C4-2B (cell line): ENCODE measurements at regions not wholly inside any gene's neighbourhood (a gene's known extent, or its start where the extent isn't known, plus 50 kb on each side); places are given as distances from the start of the nearest gene placed in this dataset.
"Not testable (repeated sequence)": the region's sequence is repeated elsewhere in the genome, so short reads cannot be mapped to it uniquely, and the experiment has no call there.

ENCODE experiments used
- H3K27ac ChIP-seq: fragments of 450-650 bp; 2 replicates; pipeline ENCODE4 v1.5.1; 2017
- ZFX ChIP-seq: fragments of 450-650 bp; IDR thresholded peaks from 2 replicates; pipeline ENCODE4 v1.6.1; 2017
- TF ChIP-seq, protein P1 (sequence below): fragments of 450-650 bp; conservative IDR thresholded peaks from 2 replicates; pipeline ENCODE4 v1.5.1; 2017; ENCODE audit warnings: mild to moderate bottlenecking

DNA sequence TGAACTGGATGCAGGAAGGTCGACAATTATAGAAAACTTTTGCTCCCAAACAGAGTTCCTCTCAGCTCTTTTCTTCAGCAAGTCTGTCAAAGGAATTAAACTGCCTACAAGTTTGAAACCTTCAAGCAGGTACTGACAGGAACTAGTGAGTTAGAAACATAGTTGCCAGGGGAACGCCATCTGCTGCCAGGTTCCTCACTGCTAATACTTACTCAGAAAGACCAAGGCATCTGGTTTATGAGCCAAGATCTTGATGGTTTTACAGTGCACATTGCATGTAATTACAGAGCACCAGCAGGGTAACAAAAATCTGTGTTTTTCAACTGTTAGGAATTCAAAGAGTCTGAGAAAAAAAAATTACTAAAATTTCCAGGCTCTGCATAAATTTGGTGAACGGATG is 300.0 kb upstream of the NRG3 start:
- TF ChIP-seq, protein P1, sequence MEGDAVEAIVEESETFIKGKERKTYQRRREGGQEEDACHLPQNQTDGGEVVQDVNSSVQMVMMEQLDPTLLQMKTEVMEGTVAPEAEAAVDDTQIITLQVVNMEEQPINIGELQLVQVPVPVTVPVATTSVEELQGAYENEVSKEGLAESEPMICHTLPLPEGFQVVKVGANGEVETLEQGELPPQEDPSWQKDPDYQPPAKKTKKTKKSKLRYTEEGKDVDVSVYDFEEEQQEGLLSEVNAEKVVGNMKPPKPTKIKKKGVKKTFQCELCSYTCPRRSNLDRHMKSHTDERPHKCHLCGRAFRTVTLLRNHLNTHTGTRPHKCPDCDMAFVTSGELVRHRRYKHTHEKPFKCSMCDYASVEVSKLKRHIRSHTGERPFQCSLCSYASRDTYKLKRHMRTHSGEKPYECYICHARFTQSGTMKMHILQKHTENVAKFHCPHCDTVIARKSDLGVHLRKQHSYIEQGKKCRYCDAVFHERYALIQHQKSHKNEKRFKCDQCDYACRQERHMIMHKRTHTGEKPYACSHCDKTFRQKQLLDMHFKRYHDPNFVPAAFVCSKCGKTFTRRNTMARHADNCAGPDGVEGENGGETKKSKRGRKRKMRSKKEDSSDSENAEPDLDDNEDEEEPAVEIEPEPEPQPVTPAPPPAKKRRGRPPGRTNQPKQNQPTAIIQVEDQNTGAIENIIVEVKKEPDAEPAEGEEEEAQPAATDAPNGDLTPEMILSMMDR: no peak
- no peak for TF ChIP-seq ZFX
- H3K27ac ChIP-seq: no peak overlapping the region

DNA sequence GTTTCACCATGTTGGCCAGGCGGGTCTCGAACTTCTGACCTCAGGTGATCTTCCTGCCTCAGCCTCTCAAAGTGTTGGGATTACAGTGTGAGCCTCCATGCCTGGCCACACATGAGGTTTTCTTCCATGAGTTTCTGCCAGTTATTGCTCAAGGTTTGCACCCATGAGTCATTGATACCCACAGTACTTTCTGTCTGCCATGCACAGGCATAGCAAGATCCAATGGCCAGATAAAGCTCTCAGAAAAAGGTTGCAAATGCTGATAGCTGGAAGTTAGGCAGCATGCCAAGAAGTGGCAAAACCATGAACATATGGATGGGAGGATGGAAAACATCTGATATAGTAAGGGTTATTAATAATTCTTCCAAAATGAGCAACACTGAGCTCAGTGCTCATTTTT is 298.7 kb upstream of the NRG3 start:
- no peak overlapping the region for H3K27ac ChIP-seq
- TF ChIP-seq, protein P1: no peak
- no peak for TF ChIP-seq ZFX

DNA sequence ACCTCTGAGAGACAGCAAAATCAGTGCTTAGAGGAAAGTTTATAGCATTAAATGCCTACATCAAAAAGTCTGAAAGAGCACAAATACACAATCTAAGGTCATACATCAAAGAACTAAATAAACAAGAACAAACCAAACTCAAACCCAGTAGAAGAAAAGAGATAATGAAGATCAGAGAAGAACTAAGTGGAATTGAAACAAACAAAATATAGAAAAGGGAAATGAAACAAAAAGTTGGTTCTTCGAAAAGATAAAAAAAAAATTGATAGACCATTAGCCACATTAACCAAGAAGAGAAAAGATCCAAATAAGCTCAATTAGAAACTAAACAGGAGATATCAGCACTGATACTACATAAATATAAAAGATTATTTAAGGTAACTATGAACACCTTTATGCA is 280.0 kb upstream of the NRG3 start:
- no peak overlapping the region for H3K27ac ChIP-seq
- TF ChIP-seq, protein P1: no peak
- no peak for TF ChIP-seq ZFX

DNA sequence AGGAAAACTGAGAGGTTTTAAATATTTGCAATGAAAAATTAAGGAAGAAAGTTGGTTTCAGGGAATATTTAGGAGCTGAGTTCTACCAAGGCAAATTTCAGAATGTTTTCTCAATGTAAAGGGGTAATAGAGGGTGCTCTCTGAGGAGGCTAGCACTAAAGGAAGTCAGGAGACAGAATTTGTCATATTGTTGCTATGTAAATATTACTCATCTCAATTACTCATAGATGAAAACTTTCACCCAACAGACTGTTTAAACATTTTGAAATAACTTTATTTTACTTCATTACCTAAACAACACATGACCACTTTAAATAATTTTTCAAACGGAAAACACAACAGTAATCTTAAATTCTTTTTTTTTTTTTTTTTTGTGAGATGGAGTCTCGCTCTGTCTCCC is 274.8 kb upstream of the NRG3 start:
- no peak overlapping the region for H3K27ac ChIP-seq
- no peak for TF ChIP-seq ZFX
- TF ChIP-seq, protein P1: no peak

DNA sequence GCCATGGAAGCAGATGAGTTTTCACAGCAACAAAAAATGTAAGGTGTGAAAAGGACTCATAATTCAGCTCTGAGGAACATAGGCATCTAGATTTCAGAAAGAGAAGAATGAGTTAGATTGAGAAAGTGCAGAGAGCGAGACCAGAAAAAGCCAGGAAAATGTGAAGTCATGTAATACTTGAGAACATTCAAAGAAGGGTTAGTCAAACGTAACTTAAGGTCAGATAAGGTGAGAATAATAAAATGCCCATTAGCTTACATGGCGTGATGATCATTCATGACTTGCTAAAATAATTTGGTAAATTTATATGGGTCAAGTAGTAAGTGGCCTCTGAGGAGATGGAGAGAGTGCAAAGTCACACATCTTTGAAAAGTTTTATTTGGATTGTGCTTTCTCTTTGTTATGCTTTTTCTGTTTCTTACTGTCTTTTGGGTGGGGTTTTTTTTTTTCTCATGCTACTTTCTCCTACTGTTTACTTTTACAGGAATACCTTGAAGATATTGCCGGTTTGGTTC is 271.8 kb upstream of the NRG3 start:
- no peak overlapping the region for H3K27ac ChIP-seq
- TF ChIP-seq, protein P1: no peak
- no peak for TF ChIP-seq ZFX

DNA sequence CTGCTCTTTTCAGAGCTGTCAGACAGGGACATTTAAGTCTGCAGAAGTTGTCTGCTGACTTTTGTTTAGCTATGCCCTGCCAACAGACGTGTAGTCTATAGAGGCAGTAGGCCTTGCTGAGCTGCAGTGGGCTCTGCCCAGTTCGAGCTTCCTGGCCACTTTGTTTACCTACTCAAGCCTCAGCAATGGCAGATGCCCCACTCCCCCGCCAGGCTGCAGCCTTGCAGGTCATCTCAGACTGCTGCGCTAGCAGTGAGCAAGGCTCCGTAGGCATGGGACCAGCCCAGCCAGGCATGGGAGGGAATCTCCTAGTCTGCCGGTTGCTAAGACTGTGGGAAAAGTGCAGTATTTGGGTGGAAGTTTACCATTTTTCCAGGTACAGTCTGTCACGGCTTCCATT is 230.5 kb upstream of the NRG3 start:
- not testable (repeated sequence) for H3K27ac ChIP-seq

DNA sequence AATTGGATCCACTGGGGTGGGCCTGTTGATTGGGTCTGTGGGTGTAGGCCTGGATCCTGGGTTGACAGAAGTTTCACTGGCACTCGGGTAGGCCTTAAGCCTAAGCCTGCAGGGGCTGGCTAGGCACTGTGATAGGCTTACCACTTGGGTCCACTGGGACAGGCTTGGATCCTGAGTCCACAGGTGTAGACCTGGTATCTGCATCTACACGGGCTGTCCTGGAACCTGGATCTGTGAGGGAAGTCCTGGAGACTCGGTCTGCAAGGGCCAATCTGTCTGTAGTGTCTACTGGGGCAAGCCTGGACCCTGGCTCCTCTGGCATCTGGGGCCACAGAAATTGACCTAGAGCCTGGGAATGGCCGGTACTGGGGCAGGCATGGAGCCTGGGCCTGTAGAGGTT is 219.0 kb upstream of the NRG3 start:
- TF ChIP-seq ZFX: no peak
- TF ChIP-seq, protein P1: no peak

DNA sequence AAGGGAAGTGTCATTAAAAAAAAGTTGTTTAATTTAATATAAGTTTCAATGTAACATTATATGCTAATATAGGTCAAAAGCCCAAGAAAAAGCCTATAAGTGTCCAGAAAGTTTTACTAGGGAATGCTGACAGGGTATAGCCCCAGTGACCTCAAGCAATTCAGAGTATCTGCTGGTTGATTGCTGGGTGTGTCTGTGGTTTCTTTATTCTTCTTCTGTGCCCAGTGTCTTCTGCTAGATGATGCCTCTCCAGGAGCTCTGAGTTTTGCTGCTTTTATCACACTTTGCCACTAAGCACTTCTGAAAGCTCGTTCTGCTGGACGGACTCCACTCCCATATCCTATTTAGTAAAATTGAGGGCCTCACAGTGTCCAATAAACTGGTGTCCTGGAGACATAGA is 212.2 kb upstream of the NRG3 start:
- TF ChIP-seq, protein P1: no peak
- TF ChIP-seq ZFX: no peak
- no peak overlapping the region for H3K27ac ChIP-seq

More for the DNA sequence above, 219.0 kb upstream of the NRG3 start:
- H3K27ac ChIP-seq: no peak overlapping the region

DNA sequence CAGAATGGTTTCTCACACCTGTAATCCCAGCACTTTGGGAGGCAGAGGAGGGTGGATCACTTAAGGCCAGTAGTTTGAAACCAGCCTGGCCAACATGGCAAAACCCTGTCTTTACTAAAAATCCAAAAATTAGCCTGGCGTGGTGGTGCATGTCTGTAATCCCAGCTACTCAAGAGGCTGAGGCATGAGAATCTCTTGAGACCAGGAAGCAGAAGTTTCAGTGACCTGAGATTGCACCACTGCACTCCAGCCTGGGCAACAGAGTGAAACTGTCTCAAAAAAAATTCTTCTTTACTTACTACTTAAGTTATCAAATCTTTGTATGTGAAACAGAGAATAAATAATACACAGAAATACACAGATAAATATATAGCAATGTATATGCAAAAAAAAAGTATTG is 210.2 kb upstream of the NRG3 start:
- H3K27ac ChIP-seq: not testable (repeated sequence)
